HEK293T (cell line): ENCODE measurements at regions not wholly inside any gene's neighbourhood (a gene's known extent, or its start where the extent isn't known, plus 50 kb on each side); places are given as distances from the start of the nearest gene placed in this dataset.
"Not testable (repeated sequence)": the region's sequence is repeated elsewhere in the genome, so short reads cannot be mapped to it uniquely, and the experiment has no call there.

ENCODE experiments used
- CTCF ChIA-PET: fragments of 350-600 bp; formaldehyde crosslinking; extraction: SDS; loops from one replicate; lab custom pipeline; 2021; ENCODE audit warnings: antibody characterized with exemption, inconsistent platforms; lab: Yijun Ruan, JAX
- POLR2A ChIA-PET: fragments of 350-600 bp; formaldehyde crosslinking; extraction: SDS; loops from one replicate; lab custom pipeline; 2020; ENCODE audit warnings: antibody characterized with exemption, inconsistent platforms; lab: Yijun Ruan, JAX
- DNase-seq: peaks from one replicate; pipeline ENCODE4 v3.0.0; 2012; ENCODE audit warnings: mixed read lengths; ENCODE audit errors: extremely low spot score
- ARNT ChIP-seq: fragments of 450-650 bp; IDR thresholded peaks from 2 replicates; pipeline ENCODE4 v1.6.1; 2017; ENCODE audit warnings: mild to moderate bottlenecking
- BHLHE40 ChIP-seq: fragments of 450-650 bp; IDR thresholded peaks from 2 replicates; pipeline ENCODE4 v1.6.1; 2016; ENCODE audit warnings: mild to moderate bottlenecking, moderate library complexity, borderline replicate concordance
- CTBP1 ChIP-seq: fragments of 450-650 bp; IDR thresholded peaks from 2 replicates; pipeline ENCODE4 v1.6.1; 2016; ENCODE audit warnings: borderline replicate concordance
- ELF4 ChIP-seq: fragments of 450-650 bp; IDR thresholded peaks from 2 replicates; pipeline ENCODE4 v1.6.1; 2017; ENCODE audit warnings: antibody characterized with exemption
- FOXA1 ChIP-seq: fragments of 450-650 bp; IDR thresholded peaks from 2 replicates; pipeline ENCODE4 v1.6.1; 2016; ENCODE audit warnings: mild to moderate bottlenecking
- FOXK2 ChIP-seq: fragments of 450-650 bp; IDR thresholded peaks from 2 replicates; pipeline ENCODE4 v1.6.1; 2016; ENCODE audit warnings: mild to moderate bottlenecking
- FOXM1 ChIP-seq: fragments of 450-650 bp; IDR thresholded peaks from 2 replicates; pipeline ENCODE4 v1.6.1; 2017; ENCODE audit warnings: mild to moderate bottlenecking, borderline replicate concordance
- HDGF ChIP-seq: fragments of 450-650 bp; IDR thresholded peaks from 2 replicates; pipeline ENCODE4 v1.6.1; 2017; ENCODE audit warnings: antibody characterized with exemption, borderline replicate concordance
- L3MBTL2 ChIP-seq: fragments of 450-650 bp; conservative IDR thresholded peaks from 2 replicates; pipeline ENCODE4 v1.6.1; 2016; ENCODE audit warnings: mild to moderate bottlenecking
- LEF1 ChIP-seq: fragments of 450-650 bp; IDR thresholded peaks from 2 replicates; pipeline ENCODE4 v1.6.1; 2017; ENCODE audit warnings: mild to moderate bottlenecking, borderline replicate concordance
- NFRKB ChIP-seq: fragments of 450-650 bp; IDR thresholded peaks from 2 replicates; pipeline ENCODE4 v1.6.1; 2016; ENCODE audit warnings: mild to moderate bottlenecking, moderate library complexity
- PKNOX1 ChIP-seq: fragments of 450-650 bp; IDR thresholded peaks from 2 replicates; pipeline ENCODE4 v1.6.1; 2016
- SP1 ChIP-seq: fragments of 450-650 bp; IDR thresholded peaks from 2 replicates; pipeline ENCODE4 v1.6.1; 2017
- SUZ12 ChIP-seq: fragments of 450-650 bp; IDR thresholded peaks from 2 replicates; pipeline ENCODE4 v1.6.1; 2016; ENCODE audit warnings: mild to moderate bottlenecking
- TARDBP ChIP-seq: fragments of 450-650 bp; IDR thresholded peaks from 2 replicates; pipeline ENCODE4 v1.6.1; 2016
- ZNF384 ChIP-seq: fragments of 450-650 bp; IDR thresholded peaks from 2 replicates; pipeline ENCODE4 v1.6.1; 2016

GRCh38 chr10:34957531-34957930, 132.6 kb downstream of the CUL2 start:
- CTCF ChIA-PET, result no interaction called here
- POLR2A ChIA-PET, result no interaction called here
- DNase-seq, result no peak
- TF ChIP-seq ELF4 (no peak), PKNOX1 (no peak), FOXM1 (no peak), TARDBP (no peak), FOXK2 (no peak), ZNF384 (no peak), SUZ12 (no peak), HDGF (no peak), CTBP1 (no peak)

- DNase-seq, result no peak
- ChIA-PET POLR2A (no interaction called here), CTCF (no interaction called here)
- TF ChIP-seq FOXK2, result no peak
- no peak for TF ChIP-seq BHLHE40
- TF ChIP-seq ZNF384, result no peak
- TF ChIP-seq L3MBTL2, result no peak
- no peak for TF ChIP-seq ELF4
- no peak for TF ChIP-seq SP1
- no peak for TF ChIP-seq TARDBP
- no peak for TF ChIP-seq ARNT
- no peak for TF ChIP-seq FOXM1
- no peak for TF ChIP-seq HDGF
- TF ChIP-seq CTBP1, result no peak
- no peak for TF ChIP-seq FOXA1
- no peak for TF ChIP-seq NFRKB
- no peak for TF ChIP-seq LEF1
- no peak for TF ChIP-seq PKNOX1
- no peak for TF ChIP-seq SUZ12
Measured at GRCh38 chr10:34956756-34957155, 133.4 kb downstream of the CUL2 start.

GRCh38 chr10:34955391-34955790, 134.8 kb downstream of the CUL2 start:
- ChIA-PET CTCF (no interaction called here), POLR2A (no interaction called here)
- no peak for DNase-seq
- TF ChIP-seq PKNOX1, result no peak
- TF ChIP-seq LEF1, result no peak
- no peak for TF ChIP-seq FOXK2
- no peak for TF ChIP-seq ZNF384
- TF ChIP-seq NFRKB, result no peak
- no peak for TF ChIP-seq ELF4
- no peak for TF ChIP-seq TARDBP

GRCh38 chr10:34954142-34954541, 136.0 kb downstream of the CUL2 start:
- CTCF ChIA-PET, result no interaction called here
- no peak for TF ChIP-seq NFRKB
- TF ChIP-seq L3MBTL2, result no peak
- no peak for TF ChIP-seq SUZ12
- TF ChIP-seq LEF1, result no peak
- no peak for TF ChIP-seq FOXM1
- TF ChIP-seq ELF4, result no peak
- no peak for TF ChIP-seq BHLHE40
- no peak for TF ChIP-seq PKNOX1
- TF ChIP-seq HDGF, result no peak
- no peak for TF ChIP-seq ARNT
- TF ChIP-seq FOXA1, result no peak
- no peak for TF ChIP-seq FOXK2
- TF ChIP-seq TARDBP, result no peak
- TF ChIP-seq ZNF384, result no peak
- TF ChIP-seq SP1, result no peak
- DNase-seq, result no peak
- POLR2A ChIA-PET, result no interaction called here

- DNase-seq, CTCF ChIA-PET, POLR2A ChIA-PET: not testable (repeated sequence)
Measured at GRCh38 chr10:34951263-34951887, 136.3 kb upstream of the PARD3 start.

- POLR2A ChIA-PET, DNase-seq, CTCF ChIA-PET: not testable (repeated sequence)
Measured at GRCh38 chr10:34945951-34946522, 130.9 kb upstream of the PARD3 start.
